Neutrophil (primary cell): ENCODE measurements at regions not wholly inside any gene's neighbourhood (a gene's known extent, or its start where the extent isn't known, plus 50 kb on each side); places are given as distances from the start of the nearest gene placed in this dataset.

Experiments used
- H3K27ac ChIP-seq: fragments of 200-600 bp; sonication (generic); 2 replicates; pipeline ENCODE4 v1.5.1; 2016; ENCODE audit warnings: mild to moderate bottlenecking, moderate library complexity
- H3K27me3 ChIP-seq: fragments of 200-600 bp; sonication (generic); 2 replicates; pipeline ENCODE4 v1.6.0; 2016; ENCODE audit warnings: mild to moderate bottlenecking
- H3K36me3 ChIP-seq: fragments of 200-600 bp; sonication (generic); 2 replicates; pipeline ENCODE4 v1.5.1; 2017
- H3K4me1 ChIP-seq, 2 experiments: fragments of 200-600 bp in 1 of 2; sonication (generic) in 1 of 2; 1 replicate in 1 of 2; 2 replicates in 1 of 2; pipeline versions ENCODE4 v1.5.1 to v1.6.1; 2013 to 2016; ENCODE audit warnings: low read depth in 1 of 2, low read length in 1 of 2, mild to moderate bottlenecking in 1 of 2, moderate library complexity in 1 of 2; ENCODE audit not compliant: control insufficient read depth in 1 of 2, insufficient read depth in 1 of 2
- H3K4me3 ChIP-seq, 2 experiments: fragments of 200-600 bp in 1 of 2; sonication (generic) in 1 of 2; 1 replicate in 1 of 2; 2 replicates in 1 of 2; pipeline ENCODE4 v1.5.1; 2013 to 2016; ENCODE audit warnings: low read depth in 1 of 2, low read length in 1 of 2, mild to moderate bottlenecking in 1 of 2, moderate library complexity in 1 of 2
- H3K9me3 ChIP-seq: fragments of 200-600 bp; sonication (generic); 2 replicates; pipeline ENCODE4 v1.5.1; 2016
- CTCF ChIP-seq: fragments of 200-600 bp; sonication (generic); IDR thresholded peaks from 2 replicates; pipeline ENCODE4 v1.5.1; 2016; ENCODE audit warnings: antibody characterized with exemption

DNA sequence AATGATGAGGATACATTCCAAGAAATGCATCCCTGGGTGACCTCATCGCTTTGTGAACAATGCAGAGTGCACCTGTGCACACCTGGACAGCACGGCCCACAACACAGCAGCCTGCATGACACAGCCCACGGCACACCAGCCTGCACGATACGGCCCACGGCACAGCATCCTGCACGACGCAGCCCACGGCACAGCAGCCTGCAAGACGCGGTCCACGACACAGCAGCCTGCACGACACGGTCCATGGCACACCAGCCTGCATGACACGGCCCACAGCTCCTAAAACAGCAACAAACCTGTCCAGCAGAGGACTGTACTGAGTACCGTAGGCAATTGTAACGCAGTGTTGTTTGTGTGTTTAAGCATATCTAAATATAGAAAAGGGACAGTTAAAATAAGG lies 134.7 kb upstream of the PPP2R2D start:
- no peak overlapping the region for H3K27ac ChIP-seq
- H3K36me3 ChIP-seq = no peaks in the 10 kb centered on the region
- H3K4me1 ChIP-seq = no peaks in the 10 kb centered on the region
- no peaks in the 10 kb centered on the region for H3K27me3 ChIP-seq
- H3K4me3 ChIP-seq = no peak overlapping the region
- no peaks in the 10 kb centered on the region for H3K9me3 ChIP-seq
- TF ChIP-seq CTCF = no peak

DNA sequence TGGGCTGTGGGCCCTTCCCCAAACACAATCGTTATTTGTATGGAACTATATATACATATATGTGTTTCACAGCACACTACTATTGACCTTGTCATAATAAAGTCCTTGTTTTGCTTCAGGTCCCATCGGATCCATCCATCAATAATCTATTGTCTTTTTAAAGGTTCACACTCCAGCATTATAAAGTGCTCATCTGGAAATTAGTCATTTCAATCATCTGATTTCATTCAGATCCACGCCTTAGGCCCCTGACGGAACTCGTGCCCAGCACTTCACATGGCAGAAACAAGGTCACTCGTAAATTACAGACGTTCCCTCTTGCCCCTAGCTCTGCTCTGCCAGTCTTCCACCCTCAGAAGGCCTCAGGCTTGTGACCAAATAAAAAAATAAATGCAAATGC lies 133.1 kb upstream of the PPP2R2D start:
- no peaks in the 10 kb centered on the region for H3K4me1 ChIP-seq
- H3K27me3 ChIP-seq = no peaks in the 10 kb centered on the region
- no peak overlapping the region for H3K4me3 ChIP-seq
- H3K27ac ChIP-seq = no peak overlapping the region
- no peaks in the 10 kb centered on the region for H3K9me3 ChIP-seq
- H3K36me3 ChIP-seq = no peaks in the 10 kb centered on the region
- no peak for TF ChIP-seq CTCF

DNA sequence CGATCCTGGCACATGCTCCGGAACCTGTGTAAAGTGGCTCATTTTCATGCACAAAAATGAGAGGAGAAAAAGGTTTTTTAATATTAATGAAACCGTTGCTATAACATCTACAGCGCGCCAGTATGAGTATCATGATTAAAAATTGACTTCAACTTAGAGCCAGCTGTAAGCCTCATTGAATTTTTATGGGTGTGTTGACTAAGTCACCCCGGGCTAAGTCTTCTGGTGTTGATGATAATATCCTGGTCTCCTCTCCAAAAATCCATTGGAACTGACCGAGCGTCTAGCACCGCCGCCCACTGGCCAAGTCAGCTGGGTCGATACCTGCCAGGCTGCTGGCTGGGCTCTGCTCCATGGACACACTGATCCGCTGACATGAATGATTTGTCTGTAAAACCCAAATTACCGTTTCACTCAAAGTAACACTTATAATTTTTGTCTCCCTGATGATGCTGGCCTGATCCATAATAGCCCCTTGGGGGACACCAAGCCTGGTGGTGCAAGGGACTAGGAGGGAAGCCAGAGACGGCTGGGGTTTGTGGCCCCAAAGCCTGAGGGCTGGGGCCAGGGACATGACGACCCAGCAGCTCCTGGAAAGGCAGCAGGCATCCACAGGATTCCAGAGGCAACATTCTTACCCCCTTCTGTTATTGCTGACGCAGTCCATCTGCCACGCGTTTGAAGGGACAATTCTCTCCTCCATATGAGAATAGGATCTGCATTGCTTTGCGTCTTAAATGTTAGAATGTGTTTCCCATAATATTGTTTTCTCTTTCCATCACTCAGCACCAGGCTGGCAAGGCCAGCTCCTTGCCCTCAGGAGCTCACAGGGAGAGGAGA lies 131.0 kb upstream of the PPP2R2D start:
- H3K4me1 ChIP-seq = no peaks in the 10 kb centered on the region
- H3K9me3 ChIP-seq = no peaks in the 10 kb centered on the region
- no peak overlapping the region for H3K4me3 ChIP-seq
- H3K36me3 ChIP-seq = no peaks in the 10 kb centered on the region
- H3K27me3 ChIP-seq = no peaks in the 10 kb centered on the region
- H3K27ac ChIP-seq = no peak overlapping the region
- no peak for TF ChIP-seq CTCF

GRCh38 chr10:131770946-131771633 lies 129.7 kb upstream of the PPP2R2D start:
- no peaks in the 10 kb centered on the region for H3K36me3 ChIP-seq
- no peak overlapping the region for H3K27ac ChIP-seq
- no peak for TF ChIP-seq CTCF
- no peaks in the 10 kb centered on the region for H3K4me1 ChIP-seq
- no peak overlapping the region for H3K4me3 ChIP-seq
- H3K9me3 ChIP-seq = no peaks in the 10 kb centered on the region
- H3K27me3 ChIP-seq = no peaks in the 10 kb centered on the region

- Histone ChIP-seq H3K27me3 (no peaks in the 10 kb centered on the region), H3K4me1 (no peaks in the 10 kb centered on the region), H3K4me3 (no peak overlapping the region), H3K36me3 (no peaks in the 10 kb centered on the region), H3K27ac (no peak overlapping the region), H3K9me3 (peaks cover 4% of the 10 kb centered on the region)
- no peak for TF ChIP-seq CTCF
Measured at GRCh38 chr10:131771634-131772358, 129.0 kb upstream of the PPP2R2D start.
